COLO829 (cell line): ENCODE measurements at regions not wholly inside any gene's neighbourhood (a gene's known extent, or its start where the extent isn't known, plus 50 kb on each side); places are given as distances from the start of the nearest gene placed in this dataset.
"Not testable (repeated sequence)": the region's sequence is repeated elsewhere in the genome, so short reads cannot be mapped to it uniquely, and the experiment has no call there.

Experiments used
- DNase-seq: peaks from one replicate; pipeline ENCODE4 v3.0.0; 2012; ENCODE audit warnings: low spot score

- DNase-seq: no peak
These were observed 65.5 kb downstream of the VCX2 start for GRCh38 chrX:8105531-8105930.

DNA sequence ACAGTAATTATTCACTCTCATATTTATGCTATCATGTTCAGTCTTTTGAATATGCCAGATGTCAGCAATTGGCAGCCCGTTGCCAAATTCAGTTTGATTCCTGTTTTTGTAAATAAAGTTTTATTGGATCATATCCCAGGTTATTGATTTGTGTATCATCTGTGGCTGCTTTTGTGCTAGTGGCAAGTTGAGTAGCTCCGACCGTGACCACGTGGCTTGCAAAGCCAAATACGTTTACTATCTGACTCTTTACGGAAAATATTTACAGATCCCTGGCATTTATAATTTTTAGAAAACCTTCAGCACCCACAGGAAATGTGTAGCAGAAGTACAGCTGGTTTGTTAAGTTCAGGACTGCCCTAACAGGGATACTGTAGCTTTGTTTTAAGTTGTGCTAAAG is 67.4 kb downstream of the VCX2 start:
- DNase-seq: no peak

GRCh38 chrX:8091510-8091909 is 79.6 kb downstream of the VCX2 start:
- DNase-seq: no peak

- no peak for DNase-seq
These were observed 80.2 kb downstream of the VCX2 start for GRCh38 chrX:8090906-8091305.

- DNase-seq: no peak
These were observed 80.6 kb downstream of the VCX2 start for GRCh38 chrX:8090482-8090881.

GRCh38 chrX:8089141-8089540 is 81.9 kb downstream of the VCX2 start:
- no peak for DNase-seq

GRCh38 chrX:8084006-8084405 is 87.1 kb downstream of the VCX2 start:
- peak; percentile 6 for DNase-seq

- DNase-seq: no peak
These were observed 87.8 kb downstream of the VCX2 start for GRCh38 chrX:8083286-8083685.

DNA sequence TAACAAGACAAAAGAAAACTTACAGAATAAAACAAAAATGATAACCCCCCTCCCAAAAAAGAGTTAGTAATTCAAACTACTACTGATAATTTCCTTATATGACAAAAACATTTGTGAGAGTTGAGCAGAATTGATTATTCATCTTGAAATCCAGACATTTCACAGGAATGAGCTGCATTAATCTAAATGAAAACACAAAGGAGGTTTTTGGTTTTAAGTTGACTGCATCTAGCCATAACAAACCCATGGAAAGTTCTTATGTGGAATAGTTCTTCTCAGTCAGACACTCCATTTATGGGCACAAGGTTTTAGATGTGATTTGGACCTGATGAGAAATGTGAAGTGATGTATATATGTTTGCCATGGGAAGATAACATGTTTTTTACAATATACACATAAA is 95.4 kb downstream of the VCX2 start:
- DNase-seq: no peak

- no peak for DNase-seq
These were observed 103.2 kb downstream of the VCX2 start for GRCh38 chrX:8067754-8068462.

DNA sequence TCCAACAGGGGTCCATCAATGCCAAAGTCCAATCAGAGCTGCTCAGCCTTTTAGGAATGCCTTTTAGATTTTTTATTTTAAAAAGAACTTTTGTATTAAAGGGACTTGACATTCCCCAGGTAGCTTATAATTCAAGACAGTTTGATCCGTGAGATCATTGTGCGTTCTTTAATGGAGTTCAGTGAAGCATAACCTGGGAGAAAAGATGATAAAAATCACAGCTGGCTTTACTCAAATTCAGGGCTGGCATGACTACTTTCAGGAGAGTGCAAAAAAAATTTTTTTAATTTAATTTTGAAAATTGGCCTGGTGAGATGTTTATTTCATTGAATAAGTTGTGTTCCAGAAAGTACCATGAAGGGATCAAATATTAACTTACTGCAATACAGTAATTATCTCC is 118.2 kb downstream of the VCX2 start:
- DNase-seq: no peak

- DNase-seq: no peak
These were observed 121.2 kb downstream of the VCX2 start for GRCh38 chrX:8049827-8050226.

DNA sequence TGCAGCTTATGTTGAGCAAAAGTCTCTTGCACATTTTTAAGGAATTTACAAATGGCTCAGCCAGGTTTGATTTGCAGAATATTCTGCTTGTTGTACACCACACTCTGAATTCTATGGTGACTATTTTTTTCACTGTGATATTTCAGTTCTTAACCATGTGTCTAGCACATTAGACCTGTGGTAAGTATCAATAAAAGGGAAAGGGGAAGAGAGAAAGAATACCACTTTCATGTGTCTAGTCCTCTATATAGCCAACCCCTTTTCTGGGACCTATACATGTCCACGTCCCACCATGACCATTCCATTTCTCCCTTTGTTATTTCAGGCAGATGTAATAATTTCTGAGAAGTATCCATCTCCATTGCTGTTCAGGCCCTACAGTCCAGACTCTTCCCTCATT is 121.3 kb upstream of the PNPLA4 start:
- DNase-seq: no peak

- DNase-seq: no peak
These were observed 117.7 kb upstream of the PNPLA4 start for GRCh38 chrX:8044947-8045346.

- no peak for DNase-seq
These were observed 116.3 kb upstream of the PNPLA4 start for GRCh38 chrX:8043546-8043945.

DNA sequence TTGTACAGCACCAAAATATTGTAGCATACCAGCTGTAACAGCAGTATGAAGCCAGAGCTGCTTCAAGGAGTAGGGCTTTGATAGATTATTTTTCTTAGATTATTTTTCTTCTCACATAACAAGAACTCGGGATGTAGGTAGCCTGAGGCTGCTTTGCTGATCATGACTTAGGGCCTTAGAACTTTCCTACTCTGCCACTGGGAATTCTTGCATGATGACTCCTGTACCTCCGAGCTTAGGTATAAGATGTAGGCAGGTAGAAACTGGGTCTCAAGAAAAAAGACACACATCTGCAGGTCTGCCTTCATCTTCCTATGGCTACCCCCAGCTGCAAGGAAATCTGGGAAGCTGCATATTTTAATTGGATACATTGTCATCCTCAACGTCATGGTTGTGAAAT is 115.9 kb upstream of the PNPLA4 start:
- no peak for DNase-seq

DNA sequence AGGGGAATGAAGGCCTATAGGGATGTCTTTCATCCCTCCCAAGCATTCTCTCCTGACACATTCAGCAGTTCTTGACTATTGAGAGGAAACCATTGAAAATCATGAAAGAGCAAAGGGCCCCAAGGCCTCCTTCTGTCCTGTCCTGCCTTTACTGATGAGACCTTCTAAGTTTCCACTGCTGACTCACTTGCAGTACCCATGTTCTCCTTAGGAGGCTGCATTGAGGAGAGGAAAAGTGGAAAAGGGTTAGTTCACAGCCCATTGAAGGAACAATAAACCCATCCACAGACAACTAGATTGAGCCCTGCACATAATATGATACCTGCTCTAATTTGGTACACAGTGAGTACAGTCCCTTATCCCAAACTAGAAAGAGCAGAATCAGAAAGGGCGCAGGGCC is 115.1 kb upstream of the PNPLA4 start:
- no peak for DNase-seq

GRCh38 chrX:8039711-8040110 is 112.5 kb upstream of the PNPLA4 start:
- not testable (repeated sequence) for DNase-seq

- no peak for DNase-seq
These were observed 110.6 kb upstream of the PNPLA4 start for GRCh38 chrX:8037593-8038348.

- DNase-seq: no peak
These were observed 109.7 kb upstream of the PNPLA4 start for GRCh38 chrX:8036914-8037313.

DNA sequence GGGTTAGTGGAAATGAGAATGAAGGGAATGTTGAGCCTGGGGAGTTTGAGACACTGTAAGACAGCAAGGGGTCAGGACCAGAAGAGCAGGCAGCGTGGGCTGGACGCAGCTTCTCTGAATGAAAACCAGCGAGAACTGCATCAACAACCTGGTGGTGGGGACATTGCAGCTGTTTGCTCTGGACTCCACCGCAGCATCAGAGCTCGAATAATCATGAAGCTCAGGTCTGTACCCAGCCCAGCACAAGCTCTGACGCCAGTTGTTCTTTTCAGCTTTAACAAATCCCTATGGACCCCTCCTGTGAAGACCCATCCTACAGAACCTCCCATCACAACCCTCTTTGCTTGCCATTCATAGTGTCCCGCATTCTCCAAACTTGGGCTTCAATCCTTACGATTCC is 106.8 kb upstream of the PNPLA4 start:
- no peak for DNase-seq

DNA sequence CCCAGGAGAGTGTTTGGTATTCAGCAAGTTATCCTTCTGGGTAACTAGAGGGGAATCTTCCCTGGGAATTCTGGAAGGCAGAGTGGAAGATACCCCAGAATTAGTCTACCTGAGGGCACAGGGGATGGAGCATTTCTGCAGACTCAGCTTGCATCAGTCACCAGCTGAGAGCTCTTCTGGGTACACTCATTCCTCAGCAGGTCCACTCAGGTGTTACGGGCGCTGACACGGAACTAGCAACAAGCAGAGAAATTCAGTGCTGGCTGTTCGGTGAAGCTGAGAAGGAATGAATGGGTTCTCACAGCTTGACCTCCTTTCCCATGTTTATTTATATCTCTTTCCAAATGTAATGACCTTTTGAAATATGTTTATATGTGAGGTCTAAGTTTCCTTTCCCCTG is 106.0 kb upstream of the PNPLA4 start:
- DNase-seq: no peak

GRCh38 chrX:8030361-8030760 is 103.1 kb upstream of the PNPLA4 start:
- DNase-seq: no peak

DNA sequence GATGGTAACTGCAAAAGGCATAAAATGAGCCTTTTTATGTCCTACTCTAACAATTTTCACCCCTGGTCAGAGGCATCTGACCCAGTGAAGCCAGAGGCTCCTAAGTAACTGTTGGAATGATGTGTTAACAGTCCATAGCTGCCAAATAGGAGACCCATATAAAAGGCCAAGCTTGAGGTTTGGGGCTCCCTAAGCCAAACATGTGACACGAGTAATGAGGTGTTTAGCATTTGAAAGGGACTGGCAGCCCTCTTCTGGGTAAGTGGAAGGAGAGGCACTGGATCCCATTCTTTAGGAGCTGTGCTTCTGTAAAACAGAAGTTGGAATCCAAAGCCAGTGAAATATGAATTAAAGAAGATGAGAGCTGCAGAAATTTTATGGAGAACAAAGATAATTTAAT is 100.6 kb upstream of the PNPLA4 start:
- no peak for DNase-seq
